SU-DHL-6 (cell line): ENCODE measurements at regions not wholly inside any gene's neighbourhood (a gene's known extent, or its start where the extent isn't known, plus 50 kb on each side); places are given as distances from the start of the nearest gene placed in this dataset.
A peak's percentile ranks its signal among the peaks of the same experiment; 100 is the strongest.

ENCODE experiments used
- H2AFZ ChIP-seq: fragments of 200-600 bp; sonication (generic); 2 replicates; pipeline ENCODE4 v1.6.1; 2014; ENCODE audit warnings: low read depth, mild to moderate bottlenecking, moderate library complexity, mixed read lengths, antibody characterized with exemption, low read length; ENCODE audit not compliant: severe bottlenecking
- H3F3A ChIP-seq: fragments of 200-600 bp; shearing (Covaris generic); 2 replicates; pipeline ENCODE4 v1.6.0; 2016; ENCODE audit warnings: antibody characterized with exemption, mild to moderate bottlenecking; ENCODE audit not compliant: insufficient read depth
- H3K27ac ChIP-seq: fragments of 200-600 bp; sonication (generic); 2 replicates; pipeline ENCODE4 v1.5.1; 2016; ENCODE audit warnings: low read depth, mild to moderate bottlenecking, low read length, moderate library complexity, mixed read lengths
- H3K27me3 ChIP-seq: fragments of 200-600 bp; sonication (generic), shearing (Covaris generic); 2 replicates; pipeline ENCODE4 v1.6.0; 2014; ENCODE audit warnings: mild to moderate bottlenecking, low read length
- H3K36me3 ChIP-seq: fragments of 200-600 bp; sonication (generic); 2 replicates; pipeline ENCODE4 v1.6.1; 2014; ENCODE audit warnings: mild to moderate bottlenecking, low read length, mixed read lengths
- H3K4me2 ChIP-seq: fragments of 300-600, 200-600 bp; shearing (Covaris generic), sonication (generic); 2 replicates; pipeline ENCODE4 v1.6.0; 2014; ENCODE audit warnings: low read length, low read depth, mild to moderate bottlenecking; ENCODE audit not compliant: poor library complexity, severe bottlenecking
- H3K4me3 ChIP-seq: fragments of 200-600 bp; sonication (generic); 2 replicates; pipeline ENCODE4 v1.5.1; 2014; ENCODE audit warnings: antibody characterized with exemption, low read length, mild to moderate bottlenecking, mixed read lengths; ENCODE audit not compliant: insufficient read depth, poor library complexity, severe bottlenecking
- H3K79me2 ChIP-seq: fragments of 200-600 bp; sonication (generic); 2 replicates; pipeline ENCODE4 v1.6.1; 2014; ENCODE audit warnings: mild to moderate bottlenecking, low read length, moderate library complexity; ENCODE audit not compliant: insufficient read depth
- H3K9ac ChIP-seq: fragments of 200-600 bp; sonication (generic); 2 replicates; pipeline ENCODE4 v1.7.0; 2014; ENCODE audit warnings: mild to moderate bottlenecking, low read length
- H3K9me2 ChIP-seq: fragments of 200-600 bp; sonication (generic); replicated peaks from 2 replicates; pipeline ENCODE4 v1.6.1; 2014; ENCODE audit warnings: low read length; ENCODE audit not compliant: insufficient read depth
- H3K9me3 ChIP-seq: fragments of 200-600 bp; sonication (generic); 2 replicates; pipeline ENCODE4 v1.6.1; 2014; ENCODE audit warnings: low read length, mixed read lengths; ENCODE audit not compliant: insufficient read depth
- H4K20me1 ChIP-seq: fragments of 200-600 bp; sonication (generic); 2 replicates; pipeline ENCODE4 v1.6.1; 2014; ENCODE audit warnings: low read depth, mild to moderate bottlenecking, antibody characterized with exemption, low read length, moderate library complexity, mixed read lengths
- EZH2phosphoT487 ChIP-seq: fragments of 200-600 bp; sonication (generic), shearing (Covaris generic); conservative IDR thresholded peaks from 2 replicates; pipeline ENCODE4 v1.6.1; 2018; ENCODE audit warnings: mild to moderate bottlenecking, antibody characterized with exemption, low read length, moderate library complexity, mixed read lengths
- TF ChIP-seq, protein P1 (sequence below): fragments of 200-600 bp; sonication (generic); IDR thresholded peaks from one replicate; pipeline ENCODE4 v1.5.1; 2017; ENCODE audit warnings: antibody characterized with exemption, mild to moderate bottlenecking, low read length, moderate library complexity; ENCODE audit not compliant: insufficient read depth, poor library complexity, severe bottlenecking

DNA sequence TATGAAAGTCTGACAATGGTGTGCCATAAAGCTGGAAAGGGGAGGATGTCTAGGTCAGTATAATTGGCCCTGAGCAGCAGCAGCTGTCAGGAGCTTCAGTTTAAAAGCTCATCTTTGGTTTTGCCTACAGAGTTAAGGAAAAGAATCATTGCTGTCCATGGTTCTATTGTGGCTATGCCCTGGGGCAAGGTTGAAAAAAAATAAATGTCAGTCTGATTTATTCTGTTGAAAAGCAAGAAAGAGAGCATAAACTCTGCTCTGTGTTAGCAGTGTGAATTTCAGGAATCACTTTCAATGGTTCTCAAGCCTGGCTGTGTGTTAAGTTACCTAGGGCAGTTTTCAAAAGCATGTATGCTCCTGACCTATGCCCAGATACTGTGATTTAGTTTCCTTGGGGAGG, 446.7 kb downstream of the SETBP1 start:
- H4K20me1 ChIP-seq: no peaks in the 10 kb centered on the region
- no peaks in the 10 kb centered on the region for H3K9me3 ChIP-seq
- no peak overlapping the region for H2AFZ ChIP-seq
- no peaks in the 10 kb centered on the region for H3F3A ChIP-seq
- H3K9me2 ChIP-seq: no peaks in the 10 kb centered on the region
- TF ChIP-seq EZH2phosphoT487: no peak
- TF ChIP-seq, protein P1, sequence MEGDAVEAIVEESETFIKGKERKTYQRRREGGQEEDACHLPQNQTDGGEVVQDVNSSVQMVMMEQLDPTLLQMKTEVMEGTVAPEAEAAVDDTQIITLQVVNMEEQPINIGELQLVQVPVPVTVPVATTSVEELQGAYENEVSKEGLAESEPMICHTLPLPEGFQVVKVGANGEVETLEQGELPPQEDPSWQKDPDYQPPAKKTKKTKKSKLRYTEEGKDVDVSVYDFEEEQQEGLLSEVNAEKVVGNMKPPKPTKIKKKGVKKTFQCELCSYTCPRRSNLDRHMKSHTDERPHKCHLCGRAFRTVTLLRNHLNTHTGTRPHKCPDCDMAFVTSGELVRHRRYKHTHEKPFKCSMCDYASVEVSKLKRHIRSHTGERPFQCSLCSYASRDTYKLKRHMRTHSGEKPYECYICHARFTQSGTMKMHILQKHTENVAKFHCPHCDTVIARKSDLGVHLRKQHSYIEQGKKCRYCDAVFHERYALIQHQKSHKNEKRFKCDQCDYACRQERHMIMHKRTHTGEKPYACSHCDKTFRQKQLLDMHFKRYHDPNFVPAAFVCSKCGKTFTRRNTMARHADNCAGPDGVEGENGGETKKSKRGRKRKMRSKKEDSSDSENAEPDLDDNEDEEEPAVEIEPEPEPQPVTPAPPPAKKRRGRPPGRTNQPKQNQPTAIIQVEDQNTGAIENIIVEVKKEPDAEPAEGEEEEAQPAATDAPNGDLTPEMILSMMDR: no peak
- H3K27ac ChIP-seq: no peak overlapping the region
- no peak overlapping the region for H3K4me2 ChIP-seq
- no peak overlapping the region for H3K9ac ChIP-seq
- no peaks in the 10 kb centered on the region for H3K79me2 ChIP-seq
- H3K27me3 ChIP-seq: no peaks in the 10 kb centered on the region
- no peak overlapping the region for H3K4me3 ChIP-seq
- H3K36me3 ChIP-seq: no peaks in the 10 kb centered on the region

DNA sequence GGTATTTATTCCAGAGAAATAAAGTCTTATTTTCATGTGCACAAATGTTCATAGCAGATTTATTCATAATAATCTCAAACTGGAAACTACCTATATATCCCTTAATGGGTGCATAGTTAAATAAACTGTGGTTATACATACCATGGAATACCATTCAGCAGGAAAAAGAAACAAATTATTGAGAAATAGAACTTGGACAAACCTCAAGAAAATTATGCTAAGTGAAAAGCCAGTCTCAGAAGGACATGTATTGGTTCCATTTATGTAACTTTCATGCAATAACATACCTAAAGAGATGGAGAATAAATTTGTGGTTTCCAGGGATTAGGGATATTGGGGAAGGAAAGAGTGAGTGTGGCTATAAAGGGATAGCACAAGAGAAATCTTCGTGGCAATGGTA, 452.6 kb downstream of the SETBP1 start:
- Histone ChIP-seq H3K9me2 (no peaks in the 10 kb centered on the region), H3K36me3 (no peaks in the 10 kb centered on the region), H3K4me2 (no peak overlapping the region), H2AFZ (no peak overlapping the region), H3K79me2 (no peaks in the 10 kb centered on the region), H3F3A (no peaks in the 10 kb centered on the region), H3K27ac (no peak overlapping the region), H3K27me3 (no peaks in the 10 kb centered on the region), H3K9ac (no peak overlapping the region), H4K20me1 (no peaks in the 10 kb centered on the region), H3K4me3 (no peak overlapping the region), H3K9me3 (no peaks in the 10 kb centered on the region)
- TF ChIP-seq, protein P1: no peak
- TF ChIP-seq EZH2phosphoT487: no peak

DNA sequence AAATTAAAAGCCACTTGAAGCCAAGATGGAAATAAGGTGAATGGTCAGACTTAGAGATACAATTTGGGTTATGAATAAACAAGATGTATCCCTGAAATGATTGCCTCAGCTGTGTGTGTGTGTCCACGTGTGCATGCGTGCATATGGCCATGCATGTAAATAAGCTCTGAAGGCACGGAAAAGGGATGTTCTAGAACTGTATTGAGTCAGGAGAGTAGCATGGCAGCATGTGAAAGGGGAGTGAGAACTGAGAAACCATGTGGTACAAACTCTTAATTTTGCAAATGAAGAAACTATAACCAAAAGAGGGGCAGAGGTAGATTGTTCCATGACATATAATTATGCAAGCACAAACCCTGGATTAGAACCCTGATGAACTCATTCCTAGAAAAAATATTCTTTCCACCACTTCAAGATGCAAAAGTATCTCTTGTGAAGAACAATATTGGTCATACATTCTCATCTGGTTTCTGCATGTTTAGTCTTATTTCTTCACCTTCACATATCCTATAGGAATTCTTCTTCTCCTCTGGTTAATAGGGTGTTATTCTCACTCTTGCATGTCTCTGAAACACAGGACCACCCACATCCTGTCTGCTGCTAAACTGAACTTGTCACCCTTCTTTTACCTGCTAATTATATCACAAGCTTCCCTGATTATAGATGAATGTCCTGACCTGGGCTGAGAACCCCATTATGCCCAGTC, 455.8 kb downstream of the SETBP1 start:
- no peaks in the 10 kb centered on the region for H3K79me2 ChIP-seq
- H3F3A ChIP-seq: no peaks in the 10 kb centered on the region
- H3K4me3 ChIP-seq: no peak overlapping the region
- peaks cover 3% of the 10 kb centered on the region; the same call in 1 of the 2 replicates for H3K9me3 ChIP-seq
- H3K4me2 ChIP-seq: peak overlapping the region; percentile 41
- no peaks in the 10 kb centered on the region for H3K27me3 ChIP-seq
- no peak for TF ChIP-seq EZH2phosphoT487
- TF ChIP-seq, protein P1: no peak
- H3K27ac ChIP-seq: peak overlapping the region; percentile 55
- peak overlapping the region; percentile 17 for H2AFZ ChIP-seq
- H3K36me3 ChIP-seq: peaks cover 6% of the 10 kb centered on the region; the same call in 1 of the 2 replicates
- peak overlapping the region; percentile 31; the same call in 1 of the 2 replicates for H3K9ac ChIP-seq
- no peaks in the 10 kb centered on the region for H3K9me2 ChIP-seq
- no peaks in the 10 kb centered on the region for H4K20me1 ChIP-seq
